Neural crest cell (in vitro differentiated cells): ENCODE measurements at regions not wholly inside any gene's neighbourhood (a gene's known extent, or its start where the extent isn't known, plus 50 kb on each side); places are given as distances from the start of the nearest gene placed in this dataset.

Experiments used
- DNase-seq: peaks from one replicate; pipeline ENCODE4 v3.0.0; 2021; ENCODE audit warnings: low read depth, mixed read lengths, low spot score
- H3K27ac Mint-ChIP-seq: one replicate; pipeline ENCODE4 v1.8.0; 2021; ENCODE audit warnings: mild to moderate bottlenecking, mixed read lengths; ENCODE audit not compliant: unreplicated experiment
- H3K27me3 Mint-ChIP-seq: 2 replicates; pipeline ENCODE4 v1.8.0; 2021; ENCODE audit warnings: low read depth, mild to moderate bottlenecking, mixed read lengths
- H3K36me3 Mint-ChIP-seq: 2 replicates; pipeline ENCODE4 v1.8.0; 2021; ENCODE audit warnings: low read depth, mild to moderate bottlenecking, mixed read lengths
- H3K4me1 Mint-ChIP-seq: 2 replicates; pipeline ENCODE4 v1.8.0; 2021; ENCODE audit warnings: mixed read lengths
- H3K4me3 Mint-ChIP-seq: one replicate; pipeline ENCODE4 v1.8.0; 2021; ENCODE audit warnings: mild to moderate bottlenecking, mixed read lengths
- H3K9me3 Mint-ChIP-seq: 2 replicates; pipeline ENCODE4 v1.8.0; 2021; ENCODE audit warnings: mixed read lengths
- TF ChIP-seq, protein P1 (sequence below): fragments of 200-600 bp; sonication (generic); conservative IDR thresholded peaks from 2 replicates; pipeline ENCODE4 v1.5.0; 2021; ENCODE audit warnings: antibody characterized with exemption, mild to moderate bottlenecking

DNA sequence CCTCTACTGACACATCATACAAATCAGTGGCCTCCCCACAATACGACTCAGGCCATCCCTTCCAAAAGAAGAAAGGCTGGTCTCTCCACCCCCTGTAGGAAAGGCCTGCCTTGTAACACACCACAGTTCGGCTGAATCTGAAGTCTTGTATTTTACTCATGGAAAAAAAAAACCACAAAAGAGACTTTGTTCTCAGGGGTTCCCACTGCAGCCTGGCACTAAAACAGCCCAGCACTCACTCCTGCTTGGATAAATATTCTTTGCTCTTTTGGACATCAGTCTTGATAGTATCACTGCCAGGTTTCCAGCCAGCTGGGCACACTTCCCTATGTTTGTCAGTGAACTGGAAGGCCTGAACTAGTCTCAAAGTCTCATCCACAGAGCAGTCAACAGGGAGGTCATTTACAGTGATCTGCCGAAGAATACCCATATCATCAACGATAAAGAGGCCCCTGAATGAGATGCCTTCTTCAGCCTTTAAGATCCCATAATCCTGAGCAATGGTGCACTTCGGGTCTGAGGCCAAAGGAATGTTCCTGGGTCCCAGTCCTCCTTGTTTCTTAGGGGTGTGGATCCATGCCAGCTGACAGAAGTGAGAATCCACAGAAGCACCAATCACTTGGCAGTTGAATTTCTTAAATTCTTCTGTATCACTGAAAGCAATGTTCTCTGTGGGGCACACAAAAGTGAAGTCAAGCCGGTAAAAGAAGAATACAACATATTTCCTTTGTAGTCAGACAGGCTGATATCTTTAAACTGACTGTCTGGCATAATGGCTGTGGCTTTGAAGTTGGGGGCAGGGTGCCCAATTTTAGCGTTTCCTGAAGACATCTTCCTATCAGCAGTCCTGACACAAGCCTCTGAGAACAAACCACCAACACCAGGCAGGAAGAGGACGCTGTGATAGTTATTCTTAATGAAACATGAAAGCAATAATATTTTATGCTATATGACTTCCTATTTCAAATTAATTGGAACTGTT is 198.1 kb downstream of the LURAP1L start:
- TF ChIP-seq, protein P1, sequence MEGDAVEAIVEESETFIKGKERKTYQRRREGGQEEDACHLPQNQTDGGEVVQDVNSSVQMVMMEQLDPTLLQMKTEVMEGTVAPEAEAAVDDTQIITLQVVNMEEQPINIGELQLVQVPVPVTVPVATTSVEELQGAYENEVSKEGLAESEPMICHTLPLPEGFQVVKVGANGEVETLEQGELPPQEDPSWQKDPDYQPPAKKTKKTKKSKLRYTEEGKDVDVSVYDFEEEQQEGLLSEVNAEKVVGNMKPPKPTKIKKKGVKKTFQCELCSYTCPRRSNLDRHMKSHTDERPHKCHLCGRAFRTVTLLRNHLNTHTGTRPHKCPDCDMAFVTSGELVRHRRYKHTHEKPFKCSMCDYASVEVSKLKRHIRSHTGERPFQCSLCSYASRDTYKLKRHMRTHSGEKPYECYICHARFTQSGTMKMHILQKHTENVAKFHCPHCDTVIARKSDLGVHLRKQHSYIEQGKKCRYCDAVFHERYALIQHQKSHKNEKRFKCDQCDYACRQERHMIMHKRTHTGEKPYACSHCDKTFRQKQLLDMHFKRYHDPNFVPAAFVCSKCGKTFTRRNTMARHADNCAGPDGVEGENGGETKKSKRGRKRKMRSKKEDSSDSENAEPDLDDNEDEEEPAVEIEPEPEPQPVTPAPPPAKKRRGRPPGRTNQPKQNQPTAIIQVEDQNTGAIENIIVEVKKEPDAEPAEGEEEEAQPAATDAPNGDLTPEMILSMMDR = no peak
- peaks cover 20% of the 10 kb centered on the region for H3K4me1 Mint-ChIP-seq
- H3K36me3 Mint-ChIP-seq = no peaks in the 10 kb centered on the region
- DNase-seq = no peak
- H3K27me3 Mint-ChIP-seq = no peaks in the 10 kb centered on the region
- H3K9me3 Mint-ChIP-seq = no peaks in the 10 kb centered on the region
- H3K4me3 Mint-ChIP-seq = no peak overlapping the region
- H3K27ac Mint-ChIP-seq = peak overlapping the region; percentile 98

DNA sequence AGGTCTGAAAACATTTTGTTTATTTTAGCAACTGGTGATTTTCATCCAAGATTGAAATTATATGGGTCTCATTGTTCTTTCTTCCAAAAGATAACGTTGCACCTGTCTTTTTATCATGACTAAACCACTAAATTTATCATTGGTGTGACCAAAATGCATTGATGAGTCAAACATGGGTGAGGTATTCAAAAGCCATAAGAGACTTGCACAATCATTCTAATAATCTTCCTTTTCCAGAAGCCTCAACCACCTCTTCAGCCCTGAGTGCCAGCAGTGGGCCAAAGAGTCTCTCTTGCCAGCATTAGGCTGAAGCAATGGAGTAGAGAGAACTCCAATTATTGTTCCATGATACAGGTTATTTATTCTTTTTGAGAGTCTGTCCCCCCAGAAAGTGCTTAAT is 198.9 kb downstream of the LURAP1L start:
- TF ChIP-seq, protein P1 = no peak
- peaks cover 20% of the 10 kb centered on the region for H3K4me1 Mint-ChIP-seq
- no peaks in the 10 kb centered on the region for H3K27me3 Mint-ChIP-seq
- H3K36me3 Mint-ChIP-seq = no peaks in the 10 kb centered on the region
- no peak for DNase-seq
- H3K9me3 Mint-ChIP-seq = no peaks in the 10 kb centered on the region
- H3K27ac Mint-ChIP-seq = no peak overlapping the region
- no peak overlapping the region for H3K4me3 Mint-ChIP-seq

DNA sequence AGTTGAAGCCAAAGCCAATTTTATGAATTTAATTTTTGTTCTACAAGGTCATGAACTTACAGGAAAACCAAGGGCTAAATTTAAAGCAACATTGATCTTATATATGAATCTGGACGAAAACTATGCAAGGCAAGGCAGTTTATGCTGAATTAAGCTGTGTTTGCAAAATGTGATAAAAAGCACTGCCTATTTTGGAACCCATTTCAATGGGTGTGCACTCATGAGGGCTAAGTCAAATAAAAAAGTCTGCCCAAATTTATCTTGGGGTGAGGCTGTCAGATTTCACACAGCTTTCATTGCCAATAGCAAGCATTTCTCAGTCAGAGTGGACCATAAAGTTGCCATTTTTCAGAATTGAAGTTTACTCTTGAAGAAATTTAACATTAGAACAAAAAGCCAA is 199.9 kb downstream of the LURAP1L start:
- TF ChIP-seq, protein P1 = no peak
- DNase-seq = no peak
- H3K9me3 Mint-ChIP-seq = no peaks in the 10 kb centered on the region
- H3K27me3 Mint-ChIP-seq = no peaks in the 10 kb centered on the region
- no peak overlapping the region for H3K27ac Mint-ChIP-seq
- H3K4me1 Mint-ChIP-seq = peaks cover 20% of the 10 kb centered on the region
- H3K36me3 Mint-ChIP-seq = no peaks in the 10 kb centered on the region
- no peak overlapping the region for H3K4me3 Mint-ChIP-seq

DNA sequence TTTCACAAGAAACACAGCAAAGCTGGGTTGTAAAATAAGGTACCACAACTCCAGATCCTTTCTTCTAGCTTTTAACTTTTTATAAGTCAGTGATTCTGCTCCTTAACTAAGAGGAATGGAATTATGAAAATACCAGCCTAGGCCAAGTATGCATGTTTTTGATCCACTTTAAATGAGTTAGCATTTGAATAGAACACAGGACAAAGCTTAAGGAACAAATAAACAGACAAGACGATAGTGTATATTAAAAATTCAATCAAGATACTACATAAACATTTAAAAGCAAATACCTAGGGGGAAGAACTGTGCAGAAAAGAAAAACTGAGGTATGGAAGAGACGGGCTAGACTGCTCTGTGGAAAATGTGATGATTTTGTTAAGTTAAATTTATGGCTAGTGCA is 200.7 kb downstream of the LURAP1L start:
- no peak overlapping the region for H3K4me3 Mint-ChIP-seq
- no peak overlapping the region for H3K27ac Mint-ChIP-seq
- no peaks in the 10 kb centered on the region for H3K27me3 Mint-ChIP-seq
- no peaks in the 10 kb centered on the region for H3K9me3 Mint-ChIP-seq
- TF ChIP-seq, protein P1 = no peak
- no peak for DNase-seq
- H3K36me3 Mint-ChIP-seq = no peaks in the 10 kb centered on the region
- H3K4me1 Mint-ChIP-seq = peaks cover 20% of the 10 kb centered on the region

DNA sequence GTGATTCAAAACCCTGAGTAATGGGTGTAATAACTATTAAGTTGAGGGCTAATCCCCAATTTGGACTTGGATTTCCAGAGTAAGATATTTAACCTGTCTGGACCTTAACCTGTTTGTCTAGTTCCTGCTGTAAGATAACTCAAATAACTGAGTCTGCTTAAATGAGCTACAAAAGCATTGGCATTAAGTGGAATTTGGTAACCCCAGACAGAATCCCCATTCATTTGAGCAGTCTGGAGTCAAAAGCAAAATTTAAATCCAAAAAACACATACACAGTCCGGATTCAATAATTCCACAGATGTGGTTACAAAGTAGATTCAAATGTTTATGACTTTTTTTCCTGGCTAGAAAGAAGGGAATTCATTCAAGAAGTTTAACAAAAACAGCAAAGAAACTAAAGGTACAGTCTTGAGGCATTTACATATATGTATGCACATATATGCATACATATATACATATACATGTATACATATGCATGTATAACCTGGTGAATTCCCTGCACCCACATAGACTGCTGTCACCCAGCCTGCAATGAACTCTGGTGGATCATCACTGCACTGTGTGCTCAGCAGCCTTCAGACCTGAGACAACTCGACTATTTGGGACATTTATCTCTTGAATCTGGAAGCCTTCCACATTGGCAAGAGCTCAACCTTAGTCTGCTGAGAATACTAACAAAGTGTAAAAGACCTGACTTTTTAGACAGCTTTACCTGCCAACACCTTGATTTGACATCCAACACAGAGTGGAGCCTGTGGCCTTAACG is 205.4 kb downstream of the LURAP1L start:
- H3K36me3 Mint-ChIP-seq = no peaks in the 10 kb centered on the region
- H3K4me3 Mint-ChIP-seq = no peak overlapping the region
- H3K4me1 Mint-ChIP-seq = no peaks in the 10 kb centered on the region
- H3K9me3 Mint-ChIP-seq = peaks cover 3% of the 10 kb centered on the region
- no peak overlapping the region for H3K27ac Mint-ChIP-seq
- no peaks in the 10 kb centered on the region for H3K27me3 Mint-ChIP-seq
- TF ChIP-seq, protein P1 = no peak
- no peak for DNase-seq
